ENCODE measurements at regions not wholly inside any gene's neighbourhood (a gene's known extent, or its start where the extent isn't known, plus 50 kb on each side); places are given as distances from the start of the nearest gene placed in this dataset.
"Not testable (repeated sequence)": the region's sequence is repeated elsewhere in the genome, so short reads cannot be mapped to it uniquely, and the experiment has no call there.

- DNase-seq = no peak
Measured at GRCh38 chr12:131425112-131426075, 285.5 kb upstream of the SFSWAP start.

GRCh38 chr12:131428091-131428685 is 282.7 kb upstream of the SFSWAP start:
- DNase-seq = no peak

- DNase-seq = not testable (repeated sequence)
Measured at GRCh38 chr12:131429221-131429620, 281.7 kb upstream of the SFSWAP start.

GRCh38 chr12:131429697-131430096 is 281.2 kb upstream of the SFSWAP start:
- DNase-seq = not testable (repeated sequence)

GRCh38 chr12:131430158-131430742 is 280.6 kb upstream of the SFSWAP start:
- no peak for DNase-seq

GRCh38 chr12:131431126-131431655 is 279.7 kb upstream of the SFSWAP start:
- not testable (repeated sequence) for DNase-seq

- no peak for DNase-seq
Measured at GRCh38 chr12:131432532-131433260, 278.2 kb upstream of the SFSWAP start.

- no peak for DNase-seq
Measured at GRCh38 chr12:131434208-131435125, 276.4 kb upstream of the SFSWAP start.

GRCh38 chr12:131436922-131437705 is 273.8 kb upstream of the SFSWAP start:
- no peak for DNase-seq

GRCh38 chr12:131437706-131438492 is 273.0 kb upstream of the SFSWAP start:
- DNase-seq = no peak

GRCh38 chr12:131438493-131438835 is 272.4 kb upstream of the SFSWAP start:
- DNase-seq = not testable (repeated sequence)

- DNase-seq = no peak
Measured at GRCh38 chr12:131438881-131439280, 272.0 kb upstream of the SFSWAP start.

GRCh38 chr12:131439752-131440151 is 271.1 kb upstream of the SFSWAP start:
- DNase-seq = not testable (repeated sequence)

GRCh38 chr12:131440209-131441059 is 270.5 kb upstream of the SFSWAP start:
- DNase-seq = not testable (repeated sequence)

- DNase-seq = no peak
Measured at GRCh38 chr12:131441060-131441396, 269.9 kb upstream of the SFSWAP start.

GRCh38 chr12:131441638-131442336 is 269.1 kb upstream of the SFSWAP start:
- no peak for DNase-seq

GRCh38 chr12:131442337-131442918 is 268.5 kb upstream of the SFSWAP start:
- no peak for DNase-seq
